ENCODE measurements at regions not wholly inside any gene's neighbourhood (a gene's known extent, or its start where the extent isn't known, plus 50 kb on each side); places are given as distances from the start of the nearest gene placed in this dataset.

DNA sequence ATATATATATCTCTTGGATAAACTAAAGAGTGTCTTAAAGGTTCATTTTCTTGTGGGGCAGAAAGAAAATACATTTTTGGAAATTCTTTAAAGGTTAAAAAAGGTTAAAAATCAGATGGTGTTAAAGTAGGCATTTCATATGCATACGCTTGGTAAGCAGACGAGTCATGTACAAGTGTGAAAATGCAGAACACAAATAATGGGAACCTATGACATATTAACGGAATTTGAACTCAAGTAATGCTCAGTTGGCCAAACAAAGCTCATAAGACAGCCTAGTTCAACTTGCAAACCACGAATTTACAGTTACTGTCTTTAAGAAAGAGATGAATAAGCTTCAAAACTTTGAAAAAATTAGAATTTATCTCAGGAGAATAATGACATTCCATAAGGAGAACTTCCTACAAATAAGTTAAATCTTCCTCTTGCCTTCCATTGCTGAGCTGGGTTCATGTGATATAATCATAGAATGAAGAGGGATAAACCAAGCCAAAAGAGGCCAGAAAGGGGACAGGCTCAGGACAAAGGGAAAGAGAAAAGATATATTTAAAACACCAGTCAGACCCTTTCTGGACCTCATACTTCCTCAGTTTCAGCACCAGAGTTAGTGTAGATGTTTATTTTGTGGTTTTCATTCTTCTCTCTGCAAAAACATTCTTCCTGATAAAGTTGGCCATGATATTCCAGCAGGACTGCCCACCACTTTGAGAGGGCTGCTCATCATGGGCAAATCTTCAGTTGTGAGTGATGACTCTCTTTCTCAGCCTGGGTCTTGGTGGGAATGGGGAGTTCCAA is 256.7 kb upstream of the CD180 start:
- TF ChIP-seq, protein P1, sequence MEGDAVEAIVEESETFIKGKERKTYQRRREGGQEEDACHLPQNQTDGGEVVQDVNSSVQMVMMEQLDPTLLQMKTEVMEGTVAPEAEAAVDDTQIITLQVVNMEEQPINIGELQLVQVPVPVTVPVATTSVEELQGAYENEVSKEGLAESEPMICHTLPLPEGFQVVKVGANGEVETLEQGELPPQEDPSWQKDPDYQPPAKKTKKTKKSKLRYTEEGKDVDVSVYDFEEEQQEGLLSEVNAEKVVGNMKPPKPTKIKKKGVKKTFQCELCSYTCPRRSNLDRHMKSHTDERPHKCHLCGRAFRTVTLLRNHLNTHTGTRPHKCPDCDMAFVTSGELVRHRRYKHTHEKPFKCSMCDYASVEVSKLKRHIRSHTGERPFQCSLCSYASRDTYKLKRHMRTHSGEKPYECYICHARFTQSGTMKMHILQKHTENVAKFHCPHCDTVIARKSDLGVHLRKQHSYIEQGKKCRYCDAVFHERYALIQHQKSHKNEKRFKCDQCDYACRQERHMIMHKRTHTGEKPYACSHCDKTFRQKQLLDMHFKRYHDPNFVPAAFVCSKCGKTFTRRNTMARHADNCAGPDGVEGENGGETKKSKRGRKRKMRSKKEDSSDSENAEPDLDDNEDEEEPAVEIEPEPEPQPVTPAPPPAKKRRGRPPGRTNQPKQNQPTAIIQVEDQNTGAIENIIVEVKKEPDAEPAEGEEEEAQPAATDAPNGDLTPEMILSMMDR (IDR thresholded peaks at IDR 0.05) = no peak
- TF ChIP-seq, protein P2, sequence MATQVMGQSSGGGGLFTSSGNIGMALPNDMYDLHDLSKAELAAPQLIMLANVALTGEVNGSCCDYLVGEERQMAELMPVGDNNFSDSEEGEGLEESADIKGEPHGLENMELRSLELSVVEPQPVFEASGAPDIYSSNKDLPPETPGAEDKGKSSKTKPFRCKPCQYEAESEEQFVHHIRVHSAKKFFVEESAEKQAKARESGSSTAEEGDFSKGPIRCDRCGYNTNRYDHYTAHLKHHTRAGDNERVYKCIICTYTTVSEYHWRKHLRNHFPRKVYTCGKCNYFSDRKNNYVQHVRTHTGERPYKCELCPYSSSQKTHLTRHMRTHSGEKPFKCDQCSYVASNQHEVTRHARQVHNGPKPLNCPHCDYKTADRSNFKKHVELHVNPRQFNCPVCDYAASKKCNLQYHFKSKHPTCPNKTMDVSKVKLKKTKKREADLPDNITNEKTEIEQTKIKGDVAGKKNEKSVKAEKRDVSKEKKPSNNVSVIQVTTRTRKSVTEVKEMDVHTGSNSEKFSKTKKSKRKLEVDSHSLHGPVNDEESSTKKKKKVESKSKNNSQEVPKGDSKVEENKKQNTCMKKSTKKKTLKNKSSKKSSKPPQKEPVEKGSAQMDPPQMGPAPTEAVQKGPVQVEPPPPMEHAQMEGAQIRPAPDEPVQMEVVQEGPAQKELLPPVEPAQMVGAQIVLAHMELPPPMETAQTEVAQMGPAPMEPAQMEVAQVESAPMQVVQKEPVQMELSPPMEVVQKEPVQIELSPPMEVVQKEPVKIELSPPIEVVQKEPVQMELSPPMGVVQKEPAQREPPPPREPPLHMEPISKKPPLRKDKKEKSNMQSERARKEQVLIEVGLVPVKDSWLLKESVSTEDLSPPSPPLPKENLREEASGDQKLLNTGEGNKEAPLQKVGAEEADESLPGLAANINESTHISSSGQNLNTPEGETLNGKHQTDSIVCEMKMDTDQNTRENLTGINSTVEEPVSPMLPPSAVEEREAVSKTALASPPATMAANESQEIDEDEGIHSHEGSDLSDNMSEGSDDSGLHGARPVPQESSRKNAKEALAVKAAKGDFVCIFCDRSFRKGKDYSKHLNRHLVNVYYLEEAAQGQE (IDR thresholded peaks at IDR 0.05; ENCODE audit: low read depth, low read length) = no peak
- TF ChIP-seq, protein P3, sequence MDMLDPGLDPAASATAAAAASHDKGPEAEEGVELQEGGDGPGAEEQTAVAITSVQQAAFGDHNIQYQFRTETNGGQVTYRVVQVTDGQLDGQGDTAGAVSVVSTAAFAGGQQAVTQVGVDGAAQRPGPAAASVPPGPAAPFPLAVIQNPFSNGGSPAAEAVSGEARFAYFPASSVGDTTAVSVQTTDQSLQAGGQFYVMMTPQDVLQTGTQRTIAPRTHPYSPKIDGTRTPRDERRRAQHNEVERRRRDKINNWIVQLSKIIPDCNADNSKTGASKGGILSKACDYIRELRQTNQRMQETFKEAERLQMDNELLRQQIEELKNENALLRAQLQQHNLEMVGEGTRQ (IDR thresholded peaks at IDR 0.05; ENCODE audit: borderline replicate concordance, low read depth, low read length) = no peak
